ENCODE measurements at regions not wholly inside any gene's neighbourhood (a gene's known extent, or its start where the extent isn't known, plus 50 kb on each side); places are given as distances from the start of the nearest gene placed in this dataset.
"Not testable (repeated sequence)": the region's sequence is repeated elsewhere in the genome, so short reads cannot be mapped to it uniquely, and the experiment has no call there.

GRCh38 chr3:102904629-102905028 is 469.8 kb downstream of the ZPLD1 start:
- H3K4me1 ChIP-seq (ENCODE audit: control insufficient read depth, insufficient read depth, low read length) = no peaks in the 10 kb centered on the region
- WGBS (ENCODE audit: insufficient coverage, low lambda C conversion rate) = 100% methylated on average over 1 of the region's 11 CpGs
- H3K9me3 ChIP-seq (ENCODE audit: control insufficient read depth, low read depth, low read length) = no peaks in the 10 kb centered on the region
- no peak overlapping the region for H3K4me3 ChIP-seq (ENCODE audit: low read length)
- H3K27me3 ChIP-seq (ENCODE audit: control insufficient read depth, insufficient read depth, low read length) = no peaks in the 10 kb centered on the region
- H3K27ac ChIP-seq (ENCODE audit: low read length) = no peak overlapping the region
- no peak for DNase-seq
- H3K36me3 ChIP-seq (ENCODE audit: control insufficient read depth, insufficient read depth, low read length) = no peaks in the 10 kb centered on the region

- H3K36me3 ChIP-seq (ENCODE audit: control insufficient read depth, insufficient read depth, low read length) = no peaks in the 10 kb centered on the region
- no peak for DNase-seq
- H3K27ac ChIP-seq (ENCODE audit: low read length) = no peak overlapping the region
- H3K27me3 ChIP-seq (ENCODE audit: control insufficient read depth, insufficient read depth, low read length) = no peaks in the 10 kb centered on the region
- H3K9me3 ChIP-seq (ENCODE audit: control insufficient read depth, low read depth, low read length) = no peaks in the 10 kb centered on the region
- H3K4me3 ChIP-seq (ENCODE audit: low read length) = no peak overlapping the region
- H3K4me1 ChIP-seq (ENCODE audit: control insufficient read depth, insufficient read depth, low read length) = no peaks in the 10 kb centered on the region
- 80% methylated on average over 1 of the region's 2 CpGs for WGBS (ENCODE audit: insufficient coverage, low lambda C conversion rate)
These were observed 471.0 kb downstream of the ZPLD1 start for GRCh38 chr3:102905811-102906210.

DNA sequence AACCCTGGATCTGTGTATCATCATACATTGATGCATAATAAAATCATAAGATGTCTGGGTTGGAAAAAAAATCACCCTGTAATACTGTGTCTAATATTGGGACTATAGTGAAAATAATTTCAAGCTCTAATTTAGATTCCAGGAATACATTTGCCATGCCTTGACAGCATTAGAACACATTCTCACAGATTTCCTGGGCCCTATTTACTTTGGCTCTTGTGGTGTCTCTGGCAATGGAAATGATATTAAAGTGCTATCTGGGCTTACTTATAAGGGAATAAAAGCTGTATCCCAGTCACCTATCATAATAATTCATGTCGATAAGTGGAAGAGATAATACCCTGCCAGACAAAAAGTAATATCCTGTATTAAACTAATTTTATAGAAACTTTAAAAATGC is 472.0 kb downstream of the ZPLD1 start:
- H3K36me3 ChIP-seq (ENCODE audit: control insufficient read depth, insufficient read depth, low read length) = no peaks in the 10 kb centered on the region
- DNase-seq = no peak
- no peak overlapping the region for H3K4me3 ChIP-seq (ENCODE audit: low read length)
- H3K4me1 ChIP-seq (ENCODE audit: control insufficient read depth, insufficient read depth, low read length) = no peaks in the 10 kb centered on the region
- no peak overlapping the region for H3K27ac ChIP-seq (ENCODE audit: low read length)
- no peaks in the 10 kb centered on the region for H3K9me3 ChIP-seq (ENCODE audit: control insufficient read depth, low read depth, low read length)
- WGBS (ENCODE audit: insufficient coverage, low lambda C conversion rate) = 100% methylated on average over 1 of the region's 1 CpG
- no peaks in the 10 kb centered on the region for H3K27me3 ChIP-seq (ENCODE audit: control insufficient read depth, insufficient read depth, low read length)

DNA sequence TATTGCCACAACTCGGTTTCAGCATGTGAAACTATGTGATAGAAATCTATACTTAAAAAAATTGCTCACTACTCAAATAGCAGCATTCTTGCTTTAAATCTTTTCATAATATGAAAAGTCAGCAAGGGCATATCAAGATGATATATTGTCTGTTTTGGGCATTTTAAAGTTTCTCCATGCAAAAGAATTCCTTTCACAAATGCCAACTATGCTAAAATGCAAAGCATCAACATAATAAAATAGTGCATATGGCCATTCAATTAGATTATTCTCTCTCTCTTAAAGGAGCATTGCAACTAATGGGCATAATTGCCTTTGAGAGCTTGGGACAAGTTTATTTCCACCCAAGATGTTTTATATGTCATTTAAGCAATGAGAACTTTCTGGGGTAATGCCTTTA is 475.1 kb downstream of the ZPLD1 start:
- WGBS (ENCODE audit: insufficient coverage, low lambda C conversion rate) = no CpG with 5 or more reads among the region's 1 CpG
- Histone ChIP-seq H3K27ac (ENCODE audit: low read length) (no peak overlapping the region), H3K9me3 (ENCODE audit: control insufficient read depth, low read depth, low read length) (no peaks in the 10 kb centered on the region), H3K4me1 (ENCODE audit: control insufficient read depth, insufficient read depth, low read length) (no peaks in the 10 kb centered on the region), H3K27me3 (ENCODE audit: control insufficient read depth, insufficient read depth, low read length) (no peaks in the 10 kb centered on the region), H3K36me3 (ENCODE audit: control insufficient read depth, insufficient read depth, low read length) (no peaks in the 10 kb centered on the region), H3K4me3 (ENCODE audit: low read length) (no peak overlapping the region)
- no peak for DNase-seq

DNA sequence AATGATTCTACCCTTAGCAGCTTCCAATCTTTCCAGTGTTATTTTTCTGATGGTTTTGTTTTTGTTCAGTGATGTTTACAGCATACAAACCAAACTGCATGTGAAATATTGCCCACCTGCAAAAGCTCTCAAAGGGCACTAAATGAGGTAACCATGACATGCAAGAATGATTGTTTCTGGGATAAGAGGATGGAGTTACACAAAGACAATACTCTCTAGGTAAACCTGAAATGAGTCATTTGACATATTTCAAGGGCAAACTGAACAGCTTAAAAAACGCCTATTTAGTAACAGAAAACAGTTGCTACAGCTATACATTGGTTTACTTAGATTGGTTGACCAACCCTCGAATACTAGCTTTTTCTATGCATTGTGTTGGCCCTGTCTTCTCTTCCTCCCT is 481.7 kb downstream of the ZPLD1 start:
- DNase-seq = no peak
- Histone ChIP-seq H3K36me3 (ENCODE audit: control insufficient read depth, insufficient read depth, low read length) (no peaks in the 10 kb centered on the region), H3K27me3 (ENCODE audit: control insufficient read depth, insufficient read depth, low read length) (no peaks in the 10 kb centered on the region), H3K4me1 (ENCODE audit: control insufficient read depth, insufficient read depth, low read length) (no peaks in the 10 kb centered on the region), H3K27ac (ENCODE audit: low read length) (no peak overlapping the region), H3K9me3 (ENCODE audit: control insufficient read depth, low read depth, low read length) (no peaks in the 10 kb centered on the region), H3K4me3 (ENCODE audit: low read length) (no peak overlapping the region)
- WGBS (ENCODE audit: insufficient coverage, low lambda C conversion rate) = 58% methylated on average over 2 of the region's 2 CpGs

DNA sequence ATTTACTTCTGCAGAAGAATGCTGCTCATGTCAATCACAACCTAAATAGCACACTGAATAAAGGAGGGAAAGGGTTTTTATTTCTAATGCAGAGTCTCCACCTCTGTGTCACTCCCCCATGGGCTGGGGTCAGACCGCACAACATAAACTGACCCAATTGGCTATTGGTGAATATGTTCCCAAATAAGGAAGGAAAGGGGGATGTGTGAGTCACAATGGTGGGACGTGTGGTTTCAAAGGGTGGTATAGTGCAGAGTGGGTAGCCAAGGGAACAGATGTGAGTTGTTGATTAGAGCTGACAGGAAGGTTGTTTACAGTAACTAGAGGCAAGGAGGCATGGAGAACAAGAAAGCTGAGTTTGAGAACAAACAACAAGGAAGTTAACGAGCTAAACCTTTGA is 491.8 kb downstream of the ZPLD1 start:
- peaks cover 4% of the 10 kb centered on the region for H3K9me3 ChIP-seq (ENCODE audit: control insufficient read depth, low read depth, low read length)
- 81% methylated on average over 3 of the region's 3 CpGs for WGBS (ENCODE audit: insufficient coverage, low lambda C conversion rate)
- H3K4me1 ChIP-seq (ENCODE audit: control insufficient read depth, insufficient read depth, low read length) = no peaks in the 10 kb centered on the region

GRCh38 chr3:102933377-102933776 is 498.6 kb downstream of the ZPLD1 start:
- 86% methylated on average over 1 of the region's 2 CpGs for WGBS (ENCODE audit: insufficient coverage, low lambda C conversion rate)
- no peak for DNase-seq
- Histone ChIP-seq H3K4me3 (ENCODE audit: low read length) (no peak overlapping the region), H3K9me3 (ENCODE audit: control insufficient read depth, low read depth, low read length) (no peaks in the 10 kb centered on the region), H3K27ac (ENCODE audit: low read length) (no peak overlapping the region), H3K36me3 (ENCODE audit: control insufficient read depth, insufficient read depth, low read length) (no peaks in the 10 kb centered on the region), H3K4me1 (ENCODE audit: control insufficient read depth, insufficient read depth, low read length) (no peaks in the 10 kb centered on the region), H3K27me3 (ENCODE audit: control insufficient read depth, insufficient read depth, low read length) (no peaks in the 10 kb centered on the region)

More for the DNA sequence above, 491.8 kb downstream of the ZPLD1 start:
- no peak for DNase-seq
- Histone ChIP-seq H3K27me3 (ENCODE audit: control insufficient read depth, insufficient read depth, low read length) (no peaks in the 10 kb centered on the region), H3K27ac (ENCODE audit: low read length) (no peak overlapping the region), H3K36me3 (ENCODE audit: control insufficient read depth, insufficient read depth, low read length) (no peaks in the 10 kb centered on the region), H3K4me3 (ENCODE audit: low read length) (no peak overlapping the region)

GRCh38 chr3:102936511-102937045 is 501.8 kb downstream of the ZPLD1 start:
- H3K36me3 ChIP-seq (ENCODE audit: control insufficient read depth, insufficient read depth, low read length) = no peaks in the 10 kb centered on the region
- no peak overlapping the region for H3K4me3 ChIP-seq (ENCODE audit: low read length)
- H3K27ac ChIP-seq (ENCODE audit: low read length) = no peak overlapping the region
- 40% methylated on average over 1 of the region's 2 CpGs for WGBS (ENCODE audit: insufficient coverage, low lambda C conversion rate)
- DNase-seq = no peak
- H3K9me3 ChIP-seq (ENCODE audit: control insufficient read depth, low read depth, low read length) = peaks cover 4% of the 10 kb centered on the region
- H3K27me3 ChIP-seq (ENCODE audit: control insufficient read depth, insufficient read depth, low read length) = no peaks in the 10 kb centered on the region
- H3K4me1 ChIP-seq (ENCODE audit: control insufficient read depth, insufficient read depth, low read length) = no peaks in the 10 kb centered on the region

GRCh38 chr3:102941786-102942185 is 507.0 kb downstream of the ZPLD1 start:
- WGBS (ENCODE audit: insufficient coverage, low lambda C conversion rate) = no CpG with 5 or more reads among the region's 1 CpG
- H3K9me3 ChIP-seq (ENCODE audit: control insufficient read depth, low read depth, low read length) = peaks cover 4% of the 10 kb centered on the region
- no peak overlapping the region for H3K4me3 ChIP-seq (ENCODE audit: low read length)
- DNase-seq = no peak
- H3K27ac ChIP-seq (ENCODE audit: low read length) = no peak overlapping the region
- no peaks in the 10 kb centered on the region for H3K4me1 ChIP-seq (ENCODE audit: control insufficient read depth, insufficient read depth, low read length)
- no peaks in the 10 kb centered on the region for H3K36me3 ChIP-seq (ENCODE audit: control insufficient read depth, insufficient read depth, low read length)
- no peaks in the 10 kb centered on the region for H3K27me3 ChIP-seq (ENCODE audit: control insufficient read depth, insufficient read depth, low read length)

DNA sequence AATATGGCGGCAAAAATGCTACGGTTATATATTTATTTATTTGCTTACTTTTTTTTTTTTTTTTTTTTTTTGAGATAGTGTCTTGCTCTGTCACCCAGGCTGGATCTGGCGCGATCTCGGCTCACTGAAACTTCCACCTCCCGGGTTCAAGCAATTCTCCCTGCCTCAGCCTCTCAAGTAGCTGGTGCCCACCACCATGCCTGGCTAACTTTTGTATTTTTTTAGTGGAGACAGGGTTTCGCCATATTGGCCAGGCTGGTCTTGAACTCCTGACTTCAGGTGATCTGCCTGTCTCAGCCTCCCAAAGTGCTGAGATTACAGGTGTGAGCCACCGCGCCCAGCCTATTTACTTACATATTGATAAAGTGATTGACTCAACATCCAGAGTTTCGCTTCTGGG is 511.6 kb downstream of the ZPLD1 start:
- H3K9me3 ChIP-seq (ENCODE audit: control insufficient read depth, low read depth, low read length); H3K4me3 ChIP-seq (ENCODE audit: low read length); H3K27ac ChIP-seq (ENCODE audit: low read length); H3K4me1 ChIP-seq (ENCODE audit: control insufficient read depth, insufficient read depth, low read length); H3K36me3 ChIP-seq (ENCODE audit: control insufficient read depth, insufficient read depth, low read length); H3K27me3 ChIP-seq (ENCODE audit: control insufficient read depth, insufficient read depth, low read length); DNase-seq: not testable (repeated sequence)
- WGBS (ENCODE audit: insufficient coverage, low lambda C conversion rate) = 78% methylated on average over 1 of the region's 10 CpGs

GRCh38 chr3:102972350-102972749 is 537.5 kb downstream of the ZPLD1 start:
- Histone ChIP-seq H3K9me3 (ENCODE audit: control insufficient read depth, low read depth, low read length) (no peaks in the 10 kb centered on the region), H3K4me1 (ENCODE audit: control insufficient read depth, insufficient read depth, low read length) (no peaks in the 10 kb centered on the region), H3K4me3 (ENCODE audit: low read length) (no peak overlapping the region), H3K27me3 (ENCODE audit: control insufficient read depth, insufficient read depth, low read length) (no peaks in the 10 kb centered on the region), H3K36me3 (ENCODE audit: control insufficient read depth, insufficient read depth, low read length) (no peaks in the 10 kb centered on the region), H3K27ac (ENCODE audit: low read length) (no peak overlapping the region)
- no peak for DNase-seq
